GM19372 (cell line): ENCODE measurements at regions not wholly inside any gene's neighbourhood (a gene's known extent, or its start where the extent isn't known, plus 50 kb on each side); places are given as distances from the start of the nearest gene placed in this dataset.
"Not testable (repeated sequence)": the region's sequence is repeated elsewhere in the genome, so short reads cannot be mapped to it uniquely, and the experiment has no call there.

ENCODE experiments used
- ATAC-seq: cut with Tn5 transposase; IDR thresholded peaks from one replicate; pipeline ENCODE4 v1.9.1; 2021; ENCODE audit warnings: mild to moderate bottlenecking, low read depth, moderate library complexity; ENCODE audit not compliant: unreplicated experiment

GRCh38 chrX:55142206-55142918, 53.5 kb downstream of the PAGE2 start:
- ATAC-seq, result no peak

GRCh38 chrX:55142919-55143310, 54.1 kb downstream of the PAGE2 start:
- no peak for ATAC-seq

GRCh38 chrX:55143621-55144020, 54.8 kb downstream of the PAGE2 start:
- no peak for ATAC-seq

- ATAC-seq, result no peak
These were observed 55.9 kb downstream of the PAGE2 start for GRCh38 chrX:55144697-55145096.

- no peak for ATAC-seq
These were observed 60.4 kb downstream of the PAGE2 start for GRCh38 chrX:55149242-55149641.

- ATAC-seq, result no peak
These were observed 62.4 kb downstream of the PAGE2 start for GRCh38 chrX:55151199-55151598.

- no peak for ATAC-seq
These were observed 60.6 kb upstream of the PAGE5 start for GRCh38 chrX:55159551-55159950.

- ATAC-seq, result peak; percentile 92
These were observed 59.2 kb upstream of the PAGE5 start for GRCh38 chrX:55160685-55161552.

GRCh38 chrX:55161581-55161980, 58.6 kb upstream of the PAGE5 start:
- no peak for ATAC-seq

GRCh38 chrX:55163171-55163570, 57.0 kb upstream of the PAGE5 start:
- no peak for ATAC-seq

- ATAC-seq, result not testable (repeated sequence)
These were observed 55.1 kb upstream of the PAGE5 start for GRCh38 chrX:55165026-55165425.

GRCh38 chrX:55167124-55167803, 52.9 kb upstream of the PAGE5 start:
- no peak for ATAC-seq

- no peak for ATAC-seq
These were observed 52.2 kb upstream of the PAGE5 start for GRCh38 chrX:55167901-55168300.

GRCh38 chrX:55169782-55170181, 50.4 kb upstream of the PAGE5 start:
- no peak for ATAC-seq
